Nucleus accumbens (tissue), 56 donors: ENCODE measurements at regions not wholly inside any gene's neighbourhood (a gene's known extent, or its start where the extent isn't known, plus 50 kb on each side); places are given as distances from the start of the nearest gene placed in this dataset.

ENCODE experiments used
- DNase-seq, 56 donors: peaks; one replicate each; lab custom pipeline; 2025; lab: John Stamatoyannopoulos, UW

DNA sequence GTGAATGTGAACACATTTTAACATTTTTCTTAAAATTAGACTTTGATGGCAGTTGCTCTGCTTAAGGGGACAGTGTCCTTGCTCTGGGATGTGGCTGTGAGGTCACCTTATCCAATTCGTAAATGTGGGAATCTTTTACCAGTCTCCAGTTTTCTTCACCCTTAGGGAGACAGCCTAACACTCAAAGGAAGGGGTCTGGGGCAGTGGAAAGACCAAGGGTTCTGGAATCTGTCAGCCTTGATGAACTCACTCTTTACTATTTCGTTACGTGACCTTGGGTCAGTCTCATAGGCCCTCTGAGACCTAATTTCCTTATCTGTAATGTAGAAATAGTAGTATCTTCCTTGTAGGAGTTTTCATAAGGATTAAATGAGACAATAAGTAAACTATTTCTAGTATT, 245.6 kb upstream of the ATP2B1 start:
- DNase-seq = no peak

DNA sequence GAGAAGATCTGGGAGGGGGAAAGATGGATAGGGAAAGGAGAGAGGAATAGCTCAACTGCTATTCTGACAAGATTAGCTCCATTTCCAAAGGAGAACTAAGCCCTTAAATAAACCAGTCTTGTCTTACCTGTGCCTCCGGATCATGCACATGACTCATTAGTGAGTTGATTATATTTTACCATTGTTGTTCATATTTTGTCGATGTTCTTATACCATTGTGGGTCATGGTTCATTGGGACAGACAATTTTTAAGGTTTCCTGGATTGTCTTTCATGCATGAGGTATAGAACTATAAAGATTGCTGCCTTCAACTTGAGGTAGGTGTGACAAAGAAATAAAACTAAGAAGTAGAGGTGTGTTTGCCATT, 243.0 kb upstream of the ATP2B1 start:
- DNase-seq = no peak

DNA sequence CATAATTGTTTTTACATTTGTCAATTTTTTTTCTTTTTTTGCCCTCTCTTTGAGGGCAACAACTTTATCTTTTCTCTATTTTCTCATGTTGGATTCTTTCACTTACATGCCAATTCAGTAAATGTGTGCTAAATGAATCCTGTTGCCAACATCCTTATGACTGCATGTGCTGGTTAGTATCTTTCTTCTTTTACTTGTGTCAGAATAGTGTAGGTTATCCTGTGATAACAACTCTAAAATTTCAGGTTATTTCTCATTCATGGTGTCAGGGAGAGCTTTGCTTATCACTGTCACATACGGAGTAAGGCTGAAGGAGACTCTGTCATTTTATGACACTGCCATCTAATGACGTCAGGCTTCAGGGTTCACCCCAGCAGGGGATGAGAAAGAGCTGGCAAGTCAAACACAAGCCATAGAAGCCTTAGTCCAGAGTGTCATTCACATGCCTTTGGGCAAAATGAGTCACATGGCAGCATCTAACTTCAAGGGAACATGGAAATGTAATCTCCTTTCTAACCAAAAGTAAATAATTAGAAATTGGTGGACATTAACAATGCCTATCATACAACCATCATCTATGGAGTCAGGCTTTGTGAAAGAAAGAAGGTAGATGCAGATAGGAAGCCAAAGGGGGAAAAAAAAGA, 242.5 kb upstream of the ATP2B1 start:
- no peak for DNase-seq

DNA sequence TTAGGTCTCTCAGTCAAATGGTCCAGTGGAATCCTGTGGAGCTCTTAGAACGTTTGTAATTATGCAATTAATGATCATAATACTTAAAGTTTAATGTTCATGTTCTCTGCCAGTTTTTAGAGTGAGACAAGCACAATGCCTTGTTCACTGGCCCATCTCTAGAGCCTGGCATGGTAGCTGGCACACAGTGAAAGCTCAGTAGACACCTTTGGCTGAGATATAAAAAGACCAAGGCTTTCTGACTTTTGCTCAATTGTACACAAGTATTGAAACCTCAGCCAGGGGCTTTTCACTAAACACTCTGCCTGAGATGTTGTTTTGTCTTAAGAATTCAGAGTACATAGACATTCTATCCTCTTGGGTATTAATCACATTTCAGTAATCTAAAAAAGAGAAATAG, 241.8 kb upstream of the ATP2B1 start:
- DNase-seq = no peak

DNA sequence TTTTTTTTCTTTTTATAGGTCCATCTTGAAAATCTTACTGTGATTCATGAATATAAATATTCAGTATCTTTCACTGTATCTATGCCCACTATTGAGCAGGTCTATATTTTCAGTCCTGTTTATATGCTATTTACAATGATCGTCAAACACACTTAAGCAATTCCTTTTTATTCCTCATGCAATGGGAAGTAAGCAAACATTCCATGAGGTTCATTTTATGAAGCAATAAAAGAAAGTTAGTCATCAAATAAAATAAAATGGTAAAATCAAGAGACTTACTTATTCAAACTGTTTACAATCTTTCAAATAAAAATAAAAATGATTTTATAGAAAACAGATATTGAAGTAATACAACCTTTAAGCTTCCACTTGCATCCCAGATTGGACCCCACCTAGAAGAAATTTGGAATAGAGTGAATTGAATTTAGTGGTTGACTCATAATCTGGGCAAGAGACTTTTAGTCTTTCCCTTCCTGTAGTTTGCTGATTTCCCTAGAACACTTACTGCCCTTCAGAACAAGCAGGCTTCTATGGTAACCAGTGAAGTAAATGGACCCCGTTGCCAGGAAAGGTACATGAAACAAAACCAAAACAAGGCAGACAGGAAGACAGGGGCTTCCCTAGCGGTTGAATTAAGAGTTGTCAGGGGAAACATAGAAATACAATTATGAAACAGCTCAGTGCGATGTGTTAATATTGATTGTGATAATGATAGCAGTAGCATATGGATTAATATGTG, 241.0 kb upstream of the ATP2B1 start:
- no peak for DNase-seq

DNA sequence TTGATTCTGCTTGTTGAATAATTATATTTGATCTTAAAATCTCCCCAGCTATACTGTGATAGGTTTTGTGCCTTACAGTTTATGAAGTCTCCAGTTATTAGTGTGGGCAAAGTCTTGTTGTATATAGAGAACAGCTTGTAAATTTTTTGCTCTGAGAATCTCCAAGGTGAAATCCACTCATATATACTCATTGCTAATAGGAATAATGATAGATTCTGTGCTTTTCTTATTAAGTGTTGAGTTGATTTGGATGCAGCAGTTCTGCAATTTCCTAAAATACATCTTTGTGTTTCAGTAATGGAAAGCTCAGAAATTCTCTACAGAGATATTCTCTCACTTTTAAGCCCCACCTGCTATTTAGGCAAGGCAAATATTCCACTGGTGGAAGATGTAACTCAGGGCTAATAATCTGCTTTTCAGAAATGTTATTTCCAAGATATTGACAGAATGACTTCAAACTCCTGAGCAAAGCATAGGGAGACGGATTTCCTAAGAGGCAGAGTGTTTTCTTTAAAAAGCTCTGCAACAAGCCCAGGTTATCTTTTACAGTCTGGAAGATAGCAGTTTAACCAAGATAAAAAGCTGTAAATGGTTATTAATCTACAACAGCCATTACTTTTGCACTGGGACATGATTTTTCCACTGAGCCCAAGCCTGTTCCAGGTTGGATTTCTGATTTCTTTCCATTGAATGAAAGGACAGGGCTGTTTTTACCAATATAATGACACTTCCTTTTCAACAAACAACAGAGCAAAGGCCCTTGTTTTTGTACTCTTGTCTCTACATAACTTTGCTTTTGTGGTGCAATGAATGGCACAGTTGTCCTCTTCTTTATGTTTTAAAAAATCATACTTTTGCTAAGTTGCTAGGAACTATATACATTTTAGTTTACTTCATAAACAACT, 239.9 kb upstream of the ATP2B1 start:
- DNase-seq = no peak

DNA sequence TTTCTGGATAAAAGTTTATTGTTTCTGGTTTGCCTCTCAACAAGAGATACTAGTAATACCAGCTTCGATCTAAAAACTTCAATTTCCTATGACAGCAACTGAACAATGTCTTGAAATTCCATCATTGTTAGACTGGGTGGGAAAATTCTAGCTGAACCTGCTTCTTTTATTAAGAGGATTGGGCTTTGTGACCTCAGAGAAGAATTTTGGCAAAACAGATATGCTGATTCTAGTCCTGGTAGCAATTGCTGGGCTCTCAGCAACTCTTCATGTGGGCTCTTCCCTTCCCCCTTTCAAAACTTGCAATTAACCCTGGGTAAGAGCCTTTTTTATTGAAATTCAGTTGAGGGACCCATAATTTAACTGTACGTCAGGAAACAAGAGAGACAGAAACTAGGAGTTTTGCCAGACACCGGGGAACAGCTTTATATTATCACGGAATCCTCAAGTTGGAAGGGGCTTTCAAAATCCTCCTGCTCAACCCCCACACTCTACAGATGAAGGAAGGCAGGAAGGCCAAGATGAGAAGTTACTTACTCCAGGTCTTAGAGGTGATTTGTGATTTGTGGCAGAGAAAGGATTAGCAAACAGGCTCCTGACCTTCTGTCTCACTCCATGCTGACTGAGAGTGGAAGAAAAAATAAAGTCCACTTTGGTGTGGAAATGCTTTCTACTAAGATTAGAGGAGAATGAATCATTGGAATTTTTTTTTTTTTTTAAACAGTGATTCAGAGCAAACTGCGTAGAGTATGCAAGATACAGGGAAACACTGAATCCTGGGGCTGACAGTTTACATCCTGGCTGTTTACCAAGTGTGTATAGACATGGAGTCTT, 239.0 kb upstream of the ATP2B1 start:
- no peak for DNase-seq

DNA sequence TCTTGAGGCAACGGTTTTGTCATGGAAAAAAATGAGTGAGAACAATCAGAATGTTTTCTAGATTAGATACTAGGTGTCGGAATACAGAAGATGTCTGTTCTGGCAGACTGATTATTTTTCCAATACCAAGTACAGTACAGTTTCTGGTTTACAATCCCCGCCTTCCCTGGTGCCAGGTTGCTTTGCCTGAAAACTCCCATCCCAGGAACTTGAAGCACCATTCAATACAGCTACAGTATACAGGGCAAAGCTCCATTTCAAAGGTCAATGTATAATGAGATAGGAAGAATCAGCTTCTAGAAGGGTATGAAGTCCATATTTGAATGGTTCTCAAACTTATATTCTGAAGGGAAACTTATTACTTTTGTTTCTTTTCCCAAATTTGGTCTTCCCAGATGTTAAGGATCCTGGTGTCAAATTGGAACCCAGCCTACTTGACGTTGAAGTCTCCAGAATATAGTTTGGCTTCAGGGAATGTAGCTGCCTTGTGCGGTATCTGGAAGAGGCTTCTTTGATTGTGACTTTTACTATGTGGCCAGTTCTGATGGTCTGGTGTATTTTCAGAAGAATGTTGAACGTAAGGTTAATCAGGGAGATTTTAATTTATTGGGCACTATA, 238.0 kb upstream of the ATP2B1 start:
- no peak for DNase-seq

DNA sequence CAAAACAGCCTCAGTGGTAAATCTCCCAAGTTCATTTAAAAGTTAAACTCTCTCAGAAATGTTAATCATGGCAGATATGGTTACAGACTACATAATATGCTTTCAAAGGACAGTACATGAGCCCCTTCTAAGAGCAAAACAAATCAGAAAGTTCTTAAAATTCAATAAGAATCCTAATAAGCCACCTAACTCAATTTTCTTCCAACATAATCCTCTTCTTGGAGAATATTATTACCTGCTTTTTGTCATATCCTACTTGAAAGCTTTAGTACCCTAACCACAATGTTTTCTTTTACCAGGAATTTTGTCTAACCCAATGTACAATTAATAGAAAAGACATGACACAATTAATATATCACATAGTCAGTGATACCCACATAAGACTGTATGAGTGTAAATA, 236.5 kb upstream of the ATP2B1 start:
- DNase-seq = no peak

DNA sequence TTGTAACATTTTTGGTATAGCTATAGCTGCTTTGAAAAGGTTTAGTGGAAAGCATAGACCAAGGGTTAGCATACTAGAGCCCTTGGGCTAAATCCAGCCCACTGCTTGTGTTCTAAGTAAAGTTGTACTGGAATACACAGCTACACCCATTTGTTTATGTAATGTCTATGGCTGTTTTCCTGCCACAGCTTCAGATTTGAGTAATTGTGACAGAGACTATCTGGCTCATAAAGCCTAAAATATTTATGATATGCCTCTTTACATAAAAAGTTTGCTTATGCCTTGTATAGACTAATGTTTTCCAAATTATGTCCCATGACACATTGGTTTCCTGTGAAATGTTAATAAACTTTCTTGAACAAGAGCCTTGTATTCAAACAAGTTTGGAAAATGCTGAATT, 234.8 kb upstream of the ATP2B1 start:
- no peak for DNase-seq

DNA sequence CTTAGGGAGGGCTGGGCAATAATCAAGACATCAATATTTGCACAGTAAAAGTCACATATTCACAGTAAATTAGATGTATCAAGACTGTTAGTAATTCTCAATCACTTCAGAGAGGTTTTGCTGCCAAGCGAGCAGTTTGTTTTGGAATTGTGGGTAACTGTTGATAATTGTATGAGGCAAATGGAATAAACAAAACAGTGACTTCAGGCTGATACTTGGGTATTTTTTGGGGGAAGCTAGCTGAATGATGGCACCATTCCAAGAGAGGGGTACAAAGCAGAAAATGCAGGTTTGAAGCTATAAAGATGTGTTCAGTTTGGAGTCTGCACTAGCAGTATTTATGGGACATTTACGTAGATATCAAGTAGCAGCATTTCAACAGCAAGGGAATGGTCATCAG, 232.8 kb upstream of the ATP2B1 start:
- no peak for DNase-seq

DNA sequence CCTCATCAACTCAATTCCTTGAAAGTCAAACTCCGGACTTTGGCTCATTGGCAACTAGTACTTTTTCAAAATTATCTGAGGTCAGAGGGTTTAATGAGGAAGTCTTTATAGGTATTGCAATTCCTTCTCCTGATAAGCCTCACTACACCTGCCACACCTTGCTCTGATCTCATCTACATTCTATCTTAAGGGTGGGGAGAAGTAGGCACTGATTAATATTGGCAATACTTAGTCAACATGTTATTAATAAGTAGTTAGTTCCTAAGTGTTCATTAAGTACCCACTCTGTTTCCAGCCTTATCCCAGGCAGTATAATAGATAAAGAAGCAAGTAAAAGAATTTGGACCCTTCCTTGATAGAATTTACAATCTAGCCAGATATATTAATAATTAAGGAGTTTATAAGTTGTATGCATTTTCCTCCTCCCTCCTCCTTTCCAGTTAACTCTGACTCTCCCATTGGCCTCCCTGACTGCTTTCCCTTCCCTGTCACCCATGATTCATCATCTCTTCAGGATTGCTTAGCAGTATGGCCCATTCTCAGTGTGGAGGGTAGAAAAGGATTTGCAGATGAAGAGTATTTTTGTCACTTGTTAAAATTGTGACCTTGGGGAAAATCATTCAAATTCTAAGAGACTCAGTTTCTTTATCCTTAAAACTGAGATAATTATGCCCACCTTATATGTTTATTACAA, 231.0 kb upstream of the ATP2B1 start:
- no peak for DNase-seq

DNA sequence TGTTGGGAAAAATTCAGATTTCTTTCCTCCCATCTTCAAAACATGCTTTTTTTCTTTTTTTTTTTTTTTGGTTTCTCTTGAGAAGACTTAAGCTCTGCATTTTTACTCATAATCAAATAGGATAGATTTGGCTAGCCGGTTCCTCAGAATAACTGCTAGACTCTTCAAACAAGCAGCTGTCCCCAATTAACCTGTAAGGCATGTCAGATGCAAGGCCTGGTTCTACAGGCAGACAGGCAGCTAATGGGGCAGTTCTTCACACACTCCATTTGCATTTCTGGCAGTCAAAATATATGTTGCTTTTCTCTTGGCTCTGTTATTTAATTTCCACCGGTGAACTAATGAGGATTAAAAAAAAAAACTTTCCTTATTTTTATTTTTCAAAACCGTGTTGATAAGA, 228.0 kb upstream of the ATP2B1 start:
- DNase-seq = no peak

DNA sequence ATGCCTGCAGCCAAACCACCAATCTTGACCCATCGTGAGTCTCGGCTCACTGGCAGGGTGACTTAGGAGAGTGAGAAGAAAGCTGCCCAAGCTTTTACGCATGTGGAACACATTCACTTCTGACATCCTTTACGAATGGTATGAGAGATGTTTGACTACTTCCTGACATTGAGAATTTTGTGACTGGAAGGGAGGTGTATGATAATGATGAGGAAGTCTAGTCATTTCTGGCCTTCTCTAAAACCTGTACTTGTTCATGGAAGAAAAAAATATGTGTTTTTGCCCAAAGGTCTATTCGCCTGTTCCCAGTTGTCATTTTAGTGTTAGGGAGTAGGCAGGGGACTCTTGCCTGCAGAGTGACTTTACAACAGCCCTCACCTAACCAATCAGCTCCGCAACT, 227.2 kb upstream of the ATP2B1 start:
- no peak for DNase-seq

DNA sequence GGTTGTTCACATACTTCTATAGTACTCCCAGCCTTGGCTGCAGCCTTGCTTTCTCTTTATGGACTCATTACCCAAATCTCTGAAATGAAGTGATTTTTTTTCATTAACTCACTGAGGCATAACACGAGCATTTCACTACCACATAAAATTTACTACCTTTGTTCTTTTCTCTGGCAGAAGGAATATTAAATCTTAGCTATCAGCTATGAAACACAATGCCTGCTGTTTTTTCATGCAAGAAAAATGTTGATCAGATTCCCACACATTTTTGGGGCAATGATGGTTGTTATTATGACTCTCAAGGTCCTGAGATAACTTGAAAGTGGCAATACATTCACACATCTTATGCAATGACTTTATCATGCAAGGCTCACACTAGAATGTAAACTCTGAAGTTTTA, 225.3 kb upstream of the ATP2B1 start:
- no peak for DNase-seq

DNA sequence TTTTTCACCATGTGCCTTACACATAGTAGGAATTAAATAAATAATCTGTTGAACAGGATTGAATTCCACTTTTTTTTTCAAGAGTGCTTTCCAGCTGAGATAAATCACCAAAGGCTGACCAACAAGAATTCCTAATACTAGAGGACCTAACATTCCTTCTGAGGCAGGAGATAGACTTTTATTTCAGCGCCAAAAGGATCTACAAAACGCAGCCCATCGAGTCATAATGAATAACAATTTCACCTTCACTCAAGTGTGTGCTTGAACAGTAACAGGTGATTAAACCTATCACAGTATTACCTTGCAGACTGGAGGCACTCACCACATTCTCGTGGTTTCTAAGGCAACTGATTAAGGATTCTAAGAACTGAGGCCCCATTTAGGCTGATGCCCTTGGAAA, 224.3 kb upstream of the ATP2B1 start:
- DNase-seq = no peak

DNA sequence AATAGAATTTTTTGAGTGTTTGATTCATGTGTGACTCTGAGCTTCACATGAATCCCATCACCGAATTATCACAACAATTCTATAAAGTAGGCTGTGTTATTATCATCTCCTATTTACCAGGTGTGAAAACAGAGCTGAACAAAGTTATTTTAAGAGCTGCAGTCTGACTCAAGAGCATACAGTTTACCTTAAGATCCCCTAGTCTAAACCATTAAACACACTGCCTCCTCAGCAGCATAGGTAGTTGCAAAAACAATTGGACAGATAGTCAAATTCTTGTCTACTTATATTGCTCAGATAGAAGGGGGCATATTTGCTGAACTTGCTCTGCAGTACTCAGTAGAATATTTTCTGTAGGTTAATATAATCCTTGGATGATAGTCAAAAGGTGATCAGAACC, 219.8 kb upstream of the ATP2B1 start:
- DNase-seq = no peak

DNA sequence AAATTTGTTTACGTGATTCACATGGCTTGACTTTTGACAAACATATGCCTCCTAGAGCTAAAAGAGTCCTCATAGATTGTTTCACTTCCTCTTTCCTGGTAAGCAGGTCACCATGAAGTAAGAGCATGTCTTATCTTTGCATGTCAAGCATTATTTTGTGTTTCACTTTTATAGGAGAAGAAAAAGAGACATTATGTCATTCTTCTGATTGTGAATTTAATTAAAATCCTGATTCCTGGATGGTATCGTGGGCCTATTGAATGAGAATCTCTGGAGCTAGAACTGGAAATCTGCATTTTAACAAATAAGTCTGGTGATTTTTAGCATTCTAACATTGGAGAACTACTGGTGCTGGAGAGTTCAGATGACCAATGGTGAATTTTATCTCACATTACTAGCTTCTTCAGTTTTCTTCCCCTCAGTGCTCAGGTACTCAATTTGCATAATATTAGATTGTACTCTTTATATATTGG, 218.6 kb upstream of the ATP2B1 start:
- no peak for DNase-seq

DNA sequence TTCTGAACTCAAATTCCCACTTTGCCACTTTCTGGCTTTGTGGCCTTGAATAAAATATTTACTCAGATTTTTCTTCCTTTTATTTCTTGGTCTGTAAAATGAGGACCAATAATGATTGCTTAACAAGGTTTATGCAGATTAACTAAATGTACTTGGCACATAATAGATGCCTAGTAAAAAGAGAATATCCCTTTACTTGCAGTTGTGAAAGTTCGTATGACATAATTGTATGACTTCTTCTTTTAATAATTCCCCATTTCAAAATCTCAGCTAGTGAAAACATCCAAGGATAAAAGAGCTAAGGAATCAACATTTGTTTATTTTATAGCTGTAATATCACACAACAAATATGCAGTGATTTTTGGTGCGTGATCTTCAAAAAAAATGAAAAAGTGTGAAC, 215.6 kb upstream of the ATP2B1 start:
- DNase-seq = no peak

DNA sequence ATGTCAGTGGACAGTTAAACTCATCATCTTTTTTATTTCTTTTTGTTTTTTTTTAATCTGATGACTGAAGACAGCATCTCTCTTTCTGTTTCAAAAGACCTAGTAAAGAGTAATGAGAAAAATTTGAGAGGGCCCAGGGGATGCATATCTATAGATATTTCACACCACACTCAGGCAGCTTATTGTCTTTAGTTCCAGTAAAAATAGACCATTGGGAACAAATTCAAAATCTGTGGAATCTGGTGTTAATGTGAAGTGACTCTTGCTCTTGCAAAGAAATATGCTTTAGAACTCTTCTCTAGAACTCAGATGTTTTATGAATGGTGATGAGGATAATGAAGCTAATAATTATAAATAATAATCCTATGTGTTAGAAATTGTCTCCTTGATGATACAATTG, 214.5 kb upstream of the ATP2B1 start:
- no peak for DNase-seq
